GM20000 (cell line): ENCODE measurements at regions not wholly inside any gene's neighbourhood (a gene's known extent, or its start where the extent isn't known, plus 50 kb on each side); places are given as distances from the start of the nearest gene placed in this dataset.
"Not testable (repeated sequence)": the region's sequence is repeated elsewhere in the genome, so short reads cannot be mapped to it uniquely, and the experiment has no call there.

ENCODE experiments used
- DNase-seq: peaks from one replicate; pipeline ENCODE4 v3.0.0; 2012; ENCODE audit warnings: low spot score
- TF ChIP-seq, protein P1 (sequence below): IDR thresholded peaks from 2 replicates; pipeline ENCODE4 v1.5.1; 2012; ENCODE audit warnings: mild to moderate bottlenecking, control low read depth; ENCODE audit errors: extremely low read depth, missing control alignments

DNA sequence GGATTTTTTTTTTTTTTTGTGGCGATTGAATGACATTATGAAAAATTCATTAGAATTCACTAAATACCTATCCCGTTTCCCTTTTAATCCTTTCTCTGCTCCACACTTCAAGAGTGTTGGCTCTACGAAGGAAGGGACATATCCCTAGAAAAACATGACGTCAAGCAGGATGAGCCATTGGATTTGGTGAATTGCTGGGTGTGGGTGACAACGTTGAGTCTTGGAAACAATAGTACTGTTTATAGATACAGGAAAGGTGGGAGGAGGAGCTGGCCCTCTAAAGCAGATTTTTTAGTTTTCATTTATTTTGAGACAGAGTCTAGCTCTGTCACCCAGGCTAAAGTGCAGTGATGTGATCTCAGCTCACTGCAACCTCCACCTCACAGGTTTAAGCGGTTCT, 167.6 kb upstream of the FAM20A start:
- TF ChIP-seq, protein P1, sequence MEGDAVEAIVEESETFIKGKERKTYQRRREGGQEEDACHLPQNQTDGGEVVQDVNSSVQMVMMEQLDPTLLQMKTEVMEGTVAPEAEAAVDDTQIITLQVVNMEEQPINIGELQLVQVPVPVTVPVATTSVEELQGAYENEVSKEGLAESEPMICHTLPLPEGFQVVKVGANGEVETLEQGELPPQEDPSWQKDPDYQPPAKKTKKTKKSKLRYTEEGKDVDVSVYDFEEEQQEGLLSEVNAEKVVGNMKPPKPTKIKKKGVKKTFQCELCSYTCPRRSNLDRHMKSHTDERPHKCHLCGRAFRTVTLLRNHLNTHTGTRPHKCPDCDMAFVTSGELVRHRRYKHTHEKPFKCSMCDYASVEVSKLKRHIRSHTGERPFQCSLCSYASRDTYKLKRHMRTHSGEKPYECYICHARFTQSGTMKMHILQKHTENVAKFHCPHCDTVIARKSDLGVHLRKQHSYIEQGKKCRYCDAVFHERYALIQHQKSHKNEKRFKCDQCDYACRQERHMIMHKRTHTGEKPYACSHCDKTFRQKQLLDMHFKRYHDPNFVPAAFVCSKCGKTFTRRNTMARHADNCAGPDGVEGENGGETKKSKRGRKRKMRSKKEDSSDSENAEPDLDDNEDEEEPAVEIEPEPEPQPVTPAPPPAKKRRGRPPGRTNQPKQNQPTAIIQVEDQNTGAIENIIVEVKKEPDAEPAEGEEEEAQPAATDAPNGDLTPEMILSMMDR: no peak
- no peak for DNase-seq

DNA sequence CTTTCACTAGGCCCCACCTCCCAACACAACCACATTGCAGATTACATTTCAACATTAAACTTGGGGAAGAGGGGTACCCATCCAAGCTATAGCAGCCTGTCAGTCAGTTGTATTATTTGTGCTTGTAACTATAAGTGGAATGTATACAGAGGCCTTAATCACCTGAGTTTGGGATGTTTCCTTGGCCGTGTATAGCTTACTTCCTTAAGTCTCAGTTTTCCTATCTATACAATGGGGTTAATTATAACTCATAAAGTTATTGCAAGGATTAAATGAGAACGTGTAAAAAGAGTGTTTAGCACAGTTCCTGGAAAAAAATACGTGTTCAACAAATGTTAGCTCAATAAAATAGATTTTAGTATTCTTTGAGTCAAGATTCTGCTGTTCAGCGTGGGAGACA, 165.5 kb upstream of the FAM20A start:
- DNase-seq: no peak
- TF ChIP-seq, protein P1: no peak

- TF ChIP-seq, protein P1: no peak
- DNase-seq: no peak
Observed at GRCh38 chr17:68763562-68763961, 162.4 kb upstream of the FAM20A start.

DNA sequence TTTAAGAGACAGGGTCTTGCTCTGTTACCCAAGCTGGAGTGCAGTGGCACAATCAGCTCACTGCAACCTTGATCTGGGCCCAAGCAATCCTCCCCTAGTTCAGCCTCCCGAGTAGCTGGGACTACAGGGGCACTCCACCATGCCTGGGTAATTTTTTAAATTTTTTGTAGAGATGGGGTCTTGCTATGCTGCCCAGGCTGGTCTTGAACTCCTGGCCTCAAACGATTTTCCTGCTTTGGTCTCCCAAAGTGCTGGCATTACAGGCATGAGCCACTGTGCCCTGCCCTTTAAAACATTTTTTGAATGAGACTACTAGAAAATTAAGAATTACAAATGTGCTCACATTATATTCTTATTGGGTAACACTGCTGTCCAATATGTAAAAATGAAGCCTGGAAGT, 161.7 kb upstream of the FAM20A start:
- TF ChIP-seq, protein P1: no peak
- DNase-seq: no peak

GRCh38 chr17:68760141-68760475, 158.9 kb upstream of the FAM20A start:
- DNase-seq: no peak
- TF ChIP-seq, protein P1: no peak

DNA sequence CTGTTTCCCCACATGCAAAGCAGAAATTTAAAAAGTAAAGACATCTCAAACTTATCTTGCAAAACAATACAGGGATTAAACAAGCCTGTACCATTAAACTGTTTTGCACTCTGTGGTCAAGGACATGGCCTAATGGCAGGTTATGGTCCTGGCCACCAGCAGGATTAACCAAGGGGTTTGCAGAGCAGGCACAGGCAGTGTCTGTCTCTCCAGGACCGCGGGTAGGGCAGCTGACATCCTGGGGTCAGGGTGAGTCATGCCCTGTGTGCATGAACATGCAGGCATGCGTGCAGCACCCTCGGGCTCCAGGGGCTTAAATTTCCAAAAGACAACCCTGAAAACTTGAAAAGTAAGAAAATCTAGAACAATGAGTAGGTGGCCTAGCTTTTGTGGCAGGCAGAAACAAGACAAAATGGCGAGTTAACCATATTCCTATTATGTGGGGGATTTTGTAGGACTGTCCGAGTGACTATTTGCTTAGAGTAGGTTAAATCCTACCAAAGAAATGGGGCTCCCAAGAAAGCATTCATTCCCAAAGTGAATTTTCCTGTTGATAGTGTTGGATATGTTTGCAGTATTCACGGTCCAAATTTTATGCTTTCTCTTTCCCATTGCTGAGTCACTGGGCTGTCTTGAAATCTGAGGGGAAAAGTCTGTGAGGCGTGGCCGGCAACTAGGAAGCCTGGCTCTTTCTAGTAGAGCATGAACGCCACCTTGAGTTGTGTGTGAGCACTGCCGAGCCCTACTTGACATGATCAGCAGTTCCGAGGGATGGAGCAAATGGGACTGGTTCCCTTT, 158.4 kb upstream of the FAM20A start:
- TF ChIP-seq, protein P1: peak; percentile 71

DNA sequence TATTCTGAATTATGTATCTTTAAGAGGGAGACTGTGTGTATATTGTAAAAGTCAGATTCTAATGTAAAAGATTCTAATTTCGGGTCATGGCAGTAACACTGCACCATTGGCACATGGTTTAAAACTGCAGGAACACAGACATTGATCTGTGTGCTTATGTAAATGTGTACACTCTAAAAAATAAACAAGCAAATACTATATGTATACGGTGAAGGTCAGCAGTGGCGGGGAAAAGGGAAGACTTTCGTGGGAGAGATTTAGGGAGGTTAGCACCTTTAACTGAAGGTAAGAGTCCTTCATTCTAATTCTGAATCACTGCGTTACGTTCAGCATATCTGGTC, 157.8 kb upstream of the FAM20A start:
- no peak for DNase-seq

More for the DNA sequence above, 158.4 kb upstream of the FAM20A start:
- DNase-seq: peak; percentile 77

GRCh38 chr17:68757866-68758757, 156.9 kb upstream of the FAM20A start:
- not testable (repeated sequence) for DNase-seq

More for the DNA sequence above, 157.8 kb upstream of the FAM20A start:
- TF ChIP-seq, protein P1: no peak
